Erythroblast (primary cell): ENCODE measurements at regions not wholly inside any gene's neighbourhood (a gene's known extent, or its start where the extent isn't known, plus 50 kb on each side); places are given as distances from the start of the nearest gene placed in this dataset.

ENCODE experiments used
- GATA1 ChIP-seq: IDR thresholded peaks from 2 replicates; pipeline ENCODE4 v1.6.1; 2011; ENCODE audit warnings: low read depth, mild to moderate bottlenecking, control low read depth, low read length, moderate library complexity
- POLR2A ChIP-seq: IDR thresholded peaks from 2 replicates; pipeline ENCODE4 v1.6.1; 2011; ENCODE audit warnings: mild to moderate bottlenecking, low read length

DNA sequence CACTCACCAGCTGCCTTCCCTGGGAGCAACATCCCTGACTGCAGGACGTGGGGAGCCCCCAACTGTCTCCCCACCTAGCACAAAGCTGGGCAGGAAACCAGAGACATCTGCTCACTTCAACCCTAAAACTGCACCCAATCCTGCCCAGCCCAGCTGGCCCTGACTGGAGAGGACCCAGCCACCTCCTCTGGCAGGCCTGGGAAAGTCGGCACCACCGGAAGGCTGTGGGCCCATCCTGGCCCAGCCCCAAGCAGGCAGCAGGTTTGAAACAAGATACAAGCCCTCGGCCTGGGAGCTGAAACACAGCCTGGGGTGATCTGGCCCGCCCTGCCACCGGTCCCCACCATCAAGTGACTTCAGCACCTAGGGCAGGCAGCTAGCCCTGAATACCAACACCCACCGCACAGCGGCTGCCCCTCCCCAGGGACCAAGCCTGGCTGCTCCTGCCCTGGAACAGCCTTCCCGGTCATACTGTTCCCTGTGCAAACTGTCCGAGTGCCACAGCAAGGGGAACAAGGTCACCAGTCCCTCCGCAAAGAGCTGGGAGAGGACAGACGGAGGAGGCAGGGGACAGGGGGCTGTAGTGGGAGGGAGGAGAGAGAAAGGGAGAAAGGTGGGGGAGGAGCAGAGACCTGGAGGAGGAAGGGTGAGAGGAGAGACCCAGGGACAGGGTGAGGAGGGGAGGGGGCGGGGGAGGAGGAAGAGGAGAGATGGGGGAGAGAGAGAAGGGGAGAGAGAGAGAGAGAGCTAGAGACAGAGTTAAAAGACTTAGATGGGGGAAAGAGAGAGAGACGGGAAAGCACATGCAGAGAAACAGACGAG, 115.7 kb downstream of the RFLNA start:
- TF ChIP-seq POLR2A = no peak
- TF ChIP-seq GATA1 = no peak
